ENCODE measurements at regions not wholly inside any gene's neighbourhood (a gene's known extent, or its start where the extent isn't known, plus 50 kb on each side); places are given as distances from the start of the nearest gene placed in this dataset.

- no peak for FAIRE-seq
- no peak for DNase-seq (ENCODE audit: insufficient read length)
- TF ChIP-seq TAF1 (IDR thresholded peaks at IDR 0.05; ENCODE audit: borderline replicate concordance, low read depth, low read length), result no peak
Observed at GRCh38 chr6:56299916-56300315, 52.5 kb upstream of the COL21A1 start.

GRCh38 chr6:56297022-56297989 is 49.9 kb upstream of the COL21A1 start:
- FAIRE-seq (no peak), DNase-seq (ENCODE audit: insufficient read length) (no peak)
- TF ChIP-seq TAF1 (IDR thresholded peaks at IDR 0.05; ENCODE audit: borderline replicate concordance, low read depth, low read length) (no peak), POLR2A (IDR thresholded peaks at IDR 0.05; ENCODE audit: low read depth, low read length) (no peak), POLR2AphosphoS5 (IDR thresholded peaks at IDR 0.05; ENCODE audit: low read depth, low read length) (no peak)

Measured in GM12892 (cell line).